CD4-positive, alpha-beta T cell (primary cell): ENCODE measurements at regions not wholly inside any gene's neighbourhood (a gene's known extent, or its start where the extent isn't known, plus 50 kb on each side); places are given as distances from the start of the nearest gene placed in this dataset.

Experiments used
- ATAC-seq: fragments of 200-7000 bp; cut with Tn5 transposase; one replicate; pipeline ENCODE4 v1.10.0; 2022; ENCODE audit warnings: mild to moderate bottlenecking; ENCODE audit not compliant: poor library complexity
- CTCF ChIA-PET: fragments of 350-600 bp; sonication (Branson Sonifier 250); formaldehyde crosslinking; loops from one replicate; lab custom pipeline; 2021; ENCODE audit warnings: antibody characterized with exemption, inconsistent platforms; lab: Charles Lee
- POLR2A ChIA-PET: fragments of 350-600 bp; sonication (Branson Sonifier 250); formaldehyde crosslinking; loops from one replicate; lab custom pipeline; 2021; ENCODE audit warnings: antibody characterized with exemption, inconsistent platforms; lab: Charles Lee
- DNase-seq, 14 experiments: peaks; one replicate each; pipeline ENCODE4 v3.0.0-alpha.2; 2013 to 2020; ENCODE audit warnings: mixed read lengths in 2 of 14
- H3K27ac ChIP-seq, 2 donors: one replicate each; pipeline versions ENCODE4 v1.5.1 to v1.7.0; 2013; ENCODE audit warnings: low read length in 2 of 2, low read depth in 1 of 2, mild to moderate bottlenecking in 1 of 2
- H3K27me3 ChIP-seq, 2 experiments: 1 replicate in 1 of 2; 2 replicates in 1 of 2; pipeline versions ENCODE4 v1.6.1 to v1.7.0; 2013; ENCODE audit warnings: low read length in 2 of 2, control low read depth in 1 of 2, mild to moderate bottlenecking in 1 of 2, moderate library complexity in 1 of 2; ENCODE audit not compliant: insufficient read depth in 2 of 2, control insufficient read depth in 1 of 2
- H3K36me3 ChIP-seq: one replicate; pipeline ENCODE4 v1.6.1; 2013; ENCODE audit warnings: low read length, control low read depth; ENCODE audit not compliant: insufficient read depth
- H3K4me1 ChIP-seq: one replicate; pipeline ENCODE4 v1.6.1; 2013; ENCODE audit warnings: low read length, control low read depth; ENCODE audit not compliant: insufficient read depth
- H3K4me3 ChIP-seq: one replicate; pipeline ENCODE4 v1.5.1; 2013; ENCODE audit warnings: mild to moderate bottlenecking, low read length, moderate library complexity
- H3K9me3 ChIP-seq, 2 experiments: 1 replicate in 1 of 2; 2 replicates in 1 of 2; pipeline versions ENCODE4 v1.6.1 to v1.7.0; 2013; ENCODE audit warnings: low read length in 2 of 2, mild to moderate bottlenecking in 2 of 2, control low read depth in 1 of 2, moderate library complexity in 1 of 2; ENCODE audit not compliant: control insufficient read depth in 1 of 2, insufficient read depth in 1 of 2
- H3K27ac Mint-ChIP-seq: one replicate; pipeline ENCODE4 v1.8.0; 2020; ENCODE audit warnings: mixed read lengths
- H3K27me3 Mint-ChIP-seq: one replicate; pipeline ENCODE4 v1.8.0; 2021; ENCODE audit warnings: mixed read lengths
- H3K36me3 Mint-ChIP-seq: one replicate; pipeline ENCODE4 v1.8.0; 2021; ENCODE audit warnings: low read depth, mixed read lengths
- H3K4me1 Mint-ChIP-seq: one replicate; pipeline ENCODE4 v1.8.0; 2021; ENCODE audit warnings: low read depth, mixed read lengths
- H3K4me3 Mint-ChIP-seq: one replicate; pipeline ENCODE4 v1.8.0; 2020; ENCODE audit warnings: mild to moderate bottlenecking, mixed read lengths
- H3K9me3 Mint-ChIP-seq: one replicate; pipeline ENCODE4 v1.8.0; 2020; ENCODE audit warnings: mixed read lengths
- CTCF ChIP-seq: fragments of 200-600 bp; IDR thresholded peaks from one replicate; pipeline ENCODE4 v1.8.0; 2022; ENCODE audit warnings: antibody characterized with exemption, mild to moderate bottlenecking
- intact Hi-C, 2 experiments: fragments of 100-400 bp; cut with DNase I in 1 of 2; cut with micrococcal nuclease in 1 of 2; formaldehyde crosslinking; loops; one replicate each; pipeline versions ENCODE4 v1.15.1 to v1.9.0; 2023 to 2025; cut with DNase I, micrococcal nuclease

GRCh38 chr12:115207216-115207915 lies 523.4 kb upstream of the TBX3 start:
- no peak for DNase-seq
- no peak overlapping the region for H3K27ac ChIP-seq
- Mint-ChIP-seq H3K27ac (no peak overlapping the region), H3K4me3 (no peak overlapping the region), H3K9me3 (no peaks in the 10 kb centered on the region), H3K36me3 (no peaks in the 10 kb centered on the region), H3K27me3 (no peaks in the 10 kb centered on the region), H3K4me1 (no peaks in the 10 kb centered on the region)
- ChIA-PET CTCF (no interaction called here), POLR2A (no interaction called here)
- no peak for ATAC-seq
- H3K36me3 ChIP-seq: no peaks in the 10 kb centered on the region
- intact Hi-C loops: no loop called here
- no peaks in the 10 kb centered on the region for H3K4me1 ChIP-seq
- peaks cover 0 to 11% of the 10 kb centered on the region in 2 experiments for H3K9me3 ChIP-seq
- H3K27me3 ChIP-seq: no peaks in the 10 kb centered on the region
- no peak overlapping the region for H3K4me3 ChIP-seq
- TF ChIP-seq CTCF: no peak

GRCh38 chr12:115206801-115207200 lies 522.8 kb upstream of the TBX3 start:
- Mint-ChIP-seq H3K4me3 (no peak overlapping the region), H3K9me3 (no peaks in the 10 kb centered on the region), H3K27me3 (no peaks in the 10 kb centered on the region), H3K27ac (no peak overlapping the region), H3K36me3 (no peaks in the 10 kb centered on the region), H3K4me1 (no peaks in the 10 kb centered on the region)
- Histone ChIP-seq H3K4me3 (no peak overlapping the region), H3K9me3 (peaks cover 0 to 11% of the 10 kb centered on the region in 2 experiments), H3K36me3 (no peaks in the 10 kb centered on the region), H3K27me3 (no peaks in the 10 kb centered on the region), H3K27ac (no peak overlapping the region), H3K4me1 (no peaks in the 10 kb centered on the region)
- ATAC-seq (no peak), DNase-seq (no peak)
- ChIA-PET POLR2A (no interaction called here), CTCF (no interaction called here)
- TF ChIP-seq CTCF: no peak
- intact Hi-C loops: no loop called here

- no peaks in the 10 kb centered on the region for H3K9me3 Mint-ChIP-seq
Measured at GRCh38 chr12:115205755-115206308, 521.9 kb upstream of the TBX3 start.

More at GRCh38 chr12:115205755-115206308, 521.9 kb upstream of the TBX3 start:
- intact Hi-C loops: no loop called here
- Histone ChIP-seq H3K4me1 (no peaks in the 10 kb centered on the region), H3K27ac (no peak overlapping the region), H3K36me3 (no peaks in the 10 kb centered on the region), H3K27me3 (no peaks in the 10 kb centered on the region), H3K4me3 (no peak overlapping the region), H3K9me3 (peaks cover 0 to 7% of the 10 kb centered on the region in 2 experiments)
- no peak for DNase-seq
- Mint-ChIP-seq H3K27me3 (no peaks in the 10 kb centered on the region), H3K4me1 (no peaks in the 10 kb centered on the region), H3K36me3 (no peaks in the 10 kb centered on the region), H3K27ac (no peak overlapping the region), H3K4me3 (no peak overlapping the region)
- CTCF ChIA-PET: no interaction called here
- ATAC-seq: no peak
- no peak for TF ChIP-seq CTCF
- POLR2A ChIA-PET: no interaction called here
